ENCODE measurements at regions not wholly inside any gene's neighbourhood (a gene's known extent, or its start where the extent isn't known, plus 50 kb on each side); places are given as distances from the start of the nearest gene placed in this dataset.

DNA sequence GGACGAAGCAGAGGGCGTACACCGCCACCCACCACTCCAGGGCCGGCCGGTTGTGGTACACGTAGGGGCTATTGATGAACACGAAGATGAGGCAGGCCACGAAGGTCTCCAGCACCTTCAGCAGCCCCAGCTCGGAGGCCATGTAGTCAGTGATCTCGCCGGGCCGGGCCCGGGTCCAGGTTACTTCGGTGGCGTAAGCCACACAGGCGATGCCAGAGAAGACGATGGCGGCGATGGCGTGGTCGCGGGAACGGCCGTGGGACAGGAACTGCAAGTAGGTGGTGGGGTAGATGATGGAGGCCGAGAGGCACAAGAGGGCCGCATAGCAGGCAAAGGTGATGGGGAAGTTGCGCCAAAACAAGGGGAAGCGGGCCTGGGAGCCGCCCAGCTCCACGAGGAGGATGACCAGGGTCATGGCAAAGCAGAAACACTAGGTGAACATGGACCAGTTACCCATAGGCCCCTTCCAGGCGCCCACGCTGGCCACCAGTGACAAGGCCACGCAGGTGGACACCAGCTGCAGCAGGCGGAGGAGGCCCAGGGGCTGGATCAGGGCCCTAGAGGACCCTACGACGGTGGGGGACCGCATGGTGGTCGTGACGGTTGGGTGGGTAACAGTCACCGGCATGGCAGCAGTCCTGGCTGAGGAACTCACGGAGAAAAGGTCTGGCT, 128.4 kb upstream of the FAM98A start:
- ChIA-PET POLR2A (ENCODE audit: unreplicated experiment) (no interaction called here), CTCF (no interaction called here)

DNA sequence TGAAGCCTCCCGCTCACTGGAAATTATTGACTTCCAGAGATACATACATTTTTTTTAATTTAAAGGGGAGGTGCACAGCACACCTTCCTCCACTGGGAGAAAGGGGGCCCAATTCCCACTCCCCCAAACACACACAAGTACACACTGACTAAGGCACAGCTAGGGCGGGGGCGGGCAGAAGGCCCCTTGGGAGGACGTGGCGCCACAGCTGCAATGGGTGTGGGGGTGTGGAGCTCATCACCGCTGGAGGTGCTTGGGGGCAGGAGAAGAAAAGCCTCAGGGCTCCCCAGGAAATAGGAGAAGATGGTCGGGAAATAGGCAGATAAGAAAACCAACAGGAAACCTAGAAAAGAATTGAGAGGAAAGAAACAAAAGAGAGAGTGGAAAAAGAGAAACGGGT, 127.3 kb upstream of the FAM98A start:
- H3K9me3 ChIP-seq (ENCODE audit: low read length) = no peaks in the 10 kb centered on the region
- no peaks in the 10 kb centered on the region for H3K79me2 ChIP-seq (ENCODE audit: low read length)
- ChIA-PET POLR2A (ENCODE audit: unreplicated experiment) (no interaction called here), CTCF (no interaction called here)
- no peaks in the 10 kb centered on the region for H3K4me1 ChIP-seq (ENCODE audit: insufficient read depth, low read length)
- no peak overlapping the region for H2AFZ ChIP-seq (ENCODE audit: low read length)
- H3K9ac ChIP-seq (ENCODE audit: low read length) = no peak overlapping the region
- intact Hi-C loops (cut with micrococcal nuclease) = no loop called here
- H3K4me3 ChIP-seq (ENCODE audit: low read length) = no peak overlapping the region
- no peak overlapping the region for H3K27ac ChIP-seq (ENCODE audit: low read length)
- H3K27me3 ChIP-seq (ENCODE audit: low read length) = peaks cover 20% of the 10 kb centered on the region
- no peak for TF ChIP-seq EZH2 (IDR thresholded peaks at IDR 0.05; ENCODE audit: low read length, unreplicated experiment)
- no peak for TF ChIP-seq EZH2phosphoT487 (IDR thresholded peaks at IDR 0.05; ENCODE audit: borderline replicate concordance, low read length)
- TF ChIP-seq, protein P1, sequence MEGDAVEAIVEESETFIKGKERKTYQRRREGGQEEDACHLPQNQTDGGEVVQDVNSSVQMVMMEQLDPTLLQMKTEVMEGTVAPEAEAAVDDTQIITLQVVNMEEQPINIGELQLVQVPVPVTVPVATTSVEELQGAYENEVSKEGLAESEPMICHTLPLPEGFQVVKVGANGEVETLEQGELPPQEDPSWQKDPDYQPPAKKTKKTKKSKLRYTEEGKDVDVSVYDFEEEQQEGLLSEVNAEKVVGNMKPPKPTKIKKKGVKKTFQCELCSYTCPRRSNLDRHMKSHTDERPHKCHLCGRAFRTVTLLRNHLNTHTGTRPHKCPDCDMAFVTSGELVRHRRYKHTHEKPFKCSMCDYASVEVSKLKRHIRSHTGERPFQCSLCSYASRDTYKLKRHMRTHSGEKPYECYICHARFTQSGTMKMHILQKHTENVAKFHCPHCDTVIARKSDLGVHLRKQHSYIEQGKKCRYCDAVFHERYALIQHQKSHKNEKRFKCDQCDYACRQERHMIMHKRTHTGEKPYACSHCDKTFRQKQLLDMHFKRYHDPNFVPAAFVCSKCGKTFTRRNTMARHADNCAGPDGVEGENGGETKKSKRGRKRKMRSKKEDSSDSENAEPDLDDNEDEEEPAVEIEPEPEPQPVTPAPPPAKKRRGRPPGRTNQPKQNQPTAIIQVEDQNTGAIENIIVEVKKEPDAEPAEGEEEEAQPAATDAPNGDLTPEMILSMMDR (conservative IDR thresholded peaks at IDR 0.05; ENCODE audit: low read depth, low read length) = no peak
- ATAC-seq (no peak), DNase-seq (no peak)
- no TSS peak for BruUV-seq (replicated peaks)
- H3K4me2 ChIP-seq (ENCODE audit: low read length) = no peak overlapping the region
- H3K36me3 ChIP-seq (ENCODE audit: low read depth, low read length) = no peaks in the 10 kb centered on the region
- no peaks in the 10 kb centered on the region for H3K9me2 ChIP-seq (replicated peaks; ENCODE audit: low read length)
- H4K20me1 ChIP-seq (ENCODE audit: low read length) = no peaks in the 10 kb centered on the region
- no peaks in the 10 kb centered on the region for H3F3A ChIP-seq (ENCODE audit: low read length, unreplicated experiment)

More for the DNA sequence above, 128.4 kb upstream of the FAM98A start:
- Histone ChIP-seq H3K79me2 (ENCODE audit: low read length) (no peaks in the 10 kb centered on the region), H3K9me3 (ENCODE audit: low read length) (no peaks in the 10 kb centered on the region), H2AFZ (ENCODE audit: low read length) (no peak overlapping the region), H3K4me2 (ENCODE audit: low read length) (no peak overlapping the region), H3F3A (ENCODE audit: low read length, unreplicated experiment) (no peaks in the 10 kb centered on the region), H3K27ac (ENCODE audit: low read length) (no peak overlapping the region), H3K4me1 (ENCODE audit: insufficient read depth, low read length) (no peaks in the 10 kb centered on the region), H4K20me1 (ENCODE audit: low read length) (no peaks in the 10 kb centered on the region), H3K9ac (ENCODE audit: low read length) (no peak overlapping the region), H3K27me3 (ENCODE audit: low read length) (peaks cover 16% of the 10 kb centered on the region), H3K36me3 (ENCODE audit: low read depth, low read length) (no peaks in the 10 kb centered on the region), H3K9me2 (replicated peaks; ENCODE audit: low read length) (no peaks in the 10 kb centered on the region), H3K4me3 (ENCODE audit: low read length) (no peak overlapping the region)
- no TSS peak for BruUV-seq (replicated peaks)
- ATAC-seq (no peak), DNase-seq (no peak)
- TF ChIP-seq EZH2 (IDR thresholded peaks at IDR 0.05; ENCODE audit: low read length, unreplicated experiment) (no peak), EZH2phosphoT487 (IDR thresholded peaks at IDR 0.05; ENCODE audit: borderline replicate concordance, low read length) (no peak)
- TF ChIP-seq, protein P1 (conservative IDR thresholded peaks at IDR 0.05; ENCODE audit: low read depth, low read length) = no peak
- intact Hi-C loops (cut with micrococcal nuclease) = no loop called here

- no peak for DNase-seq
- no TSS peak for BruUV-seq (replicated peaks)
- Histone ChIP-seq H3K79me2 (ENCODE audit: low read length) (no peaks in the 10 kb centered on the region), H3K4me1 (ENCODE audit: insufficient read depth, low read length) (no peaks in the 10 kb centered on the region), H3K36me3 (ENCODE audit: low read depth, low read length) (no peaks in the 10 kb centered on the region), H3K9me2 (replicated peaks; ENCODE audit: low read length) (no peaks in the 10 kb centered on the region), H3K27ac (ENCODE audit: low read length) (no peak overlapping the region), H3K9ac (ENCODE audit: low read length) (no peak overlapping the region), H3K4me2 (ENCODE audit: low read length) (no peak overlapping the region), H3K4me3 (ENCODE audit: low read length) (no peak overlapping the region), H3K9me3 (ENCODE audit: low read length) (no peaks in the 10 kb centered on the region), H4K20me1 (ENCODE audit: low read length) (no peaks in the 10 kb centered on the region), H3F3A (ENCODE audit: low read length, unreplicated experiment) (no peaks in the 10 kb centered on the region), H2AFZ (ENCODE audit: low read length) (no peak overlapping the region), H3K27me3 (ENCODE audit: low read length) (peaks cover 40% of the 10 kb centered on the region)
- ChIA-PET CTCF (no interaction called here), POLR2A (ENCODE audit: unreplicated experiment) (no interaction called here)
- TF ChIP-seq EZH2 (IDR thresholded peaks at IDR 0.05; ENCODE audit: low read length, unreplicated experiment) = no peak
- TF ChIP-seq, protein P1 (conservative IDR thresholded peaks at IDR 0.05; ENCODE audit: low read depth, low read length) = no peak
- TF ChIP-seq EZH2phosphoT487 (IDR thresholded peaks at IDR 0.05; ENCODE audit: borderline replicate concordance, low read length) = no peak
- no peak for ATAC-seq
- intact Hi-C loops (cut with micrococcal nuclease) = no loop called here
These were observed 124.2 kb upstream of the FAM98A start for GRCh38 chr2:33723329-33723728.
